ENCODE measurements at regions not wholly inside any gene's neighbourhood (a gene's known extent, or its start where the extent isn't known, plus 50 kb on each side); places are given as distances from the start of the nearest gene placed in this dataset.
A peak's percentile ranks its signal among the peaks of the same experiment; 100 is the strongest.

DNA sequence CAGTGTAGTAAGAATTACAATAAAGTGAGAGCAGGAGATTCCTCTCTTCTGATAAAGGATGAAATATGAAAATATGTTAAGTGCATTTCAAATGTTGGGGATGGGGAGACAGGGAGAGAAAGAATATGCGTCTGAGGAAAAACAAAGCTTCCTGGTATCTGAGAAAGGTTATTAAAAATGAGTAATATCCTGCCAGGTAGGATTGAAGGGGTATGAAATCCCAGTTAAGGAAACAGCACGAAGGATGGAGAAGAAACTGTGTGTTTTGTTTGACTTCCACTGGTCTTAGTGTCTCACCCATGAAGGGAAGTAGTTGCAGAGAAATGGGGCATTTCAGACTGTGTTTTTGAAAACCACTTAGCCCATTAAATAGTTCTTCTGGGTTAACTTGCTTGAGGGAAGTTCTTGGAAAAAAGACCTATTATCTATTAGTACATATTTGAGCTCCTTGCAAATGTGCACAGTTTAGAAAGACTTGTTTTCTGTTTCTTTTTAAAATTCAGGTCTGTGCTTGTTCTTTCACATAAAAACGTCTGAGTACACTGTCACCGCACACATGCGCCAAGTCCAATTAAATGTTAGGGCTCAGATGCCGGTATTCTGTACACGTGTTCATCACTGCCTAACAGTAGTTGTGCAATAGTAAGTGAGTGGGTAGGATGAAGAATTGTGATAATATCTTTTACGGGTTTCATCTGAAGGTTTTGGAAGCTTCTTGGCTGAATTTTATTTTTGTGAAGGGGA lies 196.1 kb upstream of the P2RY1 start:
- Histone ChIP-seq H3K9me3 (ENCODE audit: severe bottlenecking) (no peaks in the 10 kb centered on the region), H3K27ac (ENCODE audit: poor library complexity, severe bottlenecking) (peak overlapping the region; percentile 25), H3K4me3 (ENCODE audit: severe bottlenecking) (no peak overlapping the region), H3K4me1 (ENCODE audit: insufficient read depth, poor library complexity, severe bottlenecking) (peaks cover 10% of the 10 kb centered on the region), H3K36me3 (ENCODE audit: low read depth) (no peaks in the 10 kb centered on the region), H3K27me3 (ENCODE audit: insufficient read depth, poor library complexity, severe bottlenecking) (no peaks in the 10 kb centered on the region)
- TF ChIP-seq, protein P1, sequence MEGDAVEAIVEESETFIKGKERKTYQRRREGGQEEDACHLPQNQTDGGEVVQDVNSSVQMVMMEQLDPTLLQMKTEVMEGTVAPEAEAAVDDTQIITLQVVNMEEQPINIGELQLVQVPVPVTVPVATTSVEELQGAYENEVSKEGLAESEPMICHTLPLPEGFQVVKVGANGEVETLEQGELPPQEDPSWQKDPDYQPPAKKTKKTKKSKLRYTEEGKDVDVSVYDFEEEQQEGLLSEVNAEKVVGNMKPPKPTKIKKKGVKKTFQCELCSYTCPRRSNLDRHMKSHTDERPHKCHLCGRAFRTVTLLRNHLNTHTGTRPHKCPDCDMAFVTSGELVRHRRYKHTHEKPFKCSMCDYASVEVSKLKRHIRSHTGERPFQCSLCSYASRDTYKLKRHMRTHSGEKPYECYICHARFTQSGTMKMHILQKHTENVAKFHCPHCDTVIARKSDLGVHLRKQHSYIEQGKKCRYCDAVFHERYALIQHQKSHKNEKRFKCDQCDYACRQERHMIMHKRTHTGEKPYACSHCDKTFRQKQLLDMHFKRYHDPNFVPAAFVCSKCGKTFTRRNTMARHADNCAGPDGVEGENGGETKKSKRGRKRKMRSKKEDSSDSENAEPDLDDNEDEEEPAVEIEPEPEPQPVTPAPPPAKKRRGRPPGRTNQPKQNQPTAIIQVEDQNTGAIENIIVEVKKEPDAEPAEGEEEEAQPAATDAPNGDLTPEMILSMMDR (IDR thresholded peaks at IDR 0.05; ENCODE audit: poor library complexity, severe bottlenecking), result no peak
- ATAC-seq (ENCODE audit: low read depth) (peak; percentile 70), DNase-seq (ENCODE audit: low spot score) (no peak)

DNA sequence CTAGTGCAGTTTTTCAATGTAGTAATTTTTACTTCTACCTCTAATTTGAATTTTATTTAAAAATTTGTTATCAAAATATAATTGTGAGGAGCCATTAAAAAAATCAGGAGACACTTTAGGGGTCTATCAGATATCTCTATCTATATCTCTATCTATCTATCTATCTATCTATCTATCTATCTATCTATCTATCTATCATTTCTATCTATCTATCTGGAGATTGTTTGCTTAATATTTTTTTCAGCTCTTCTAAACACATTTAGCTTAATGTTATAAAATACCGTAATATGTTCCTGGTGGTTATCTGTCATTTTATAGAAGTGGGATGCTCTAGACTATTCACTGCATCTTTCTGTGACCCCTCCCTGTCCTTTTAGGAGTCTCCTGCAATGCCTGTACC lies 193.7 kb upstream of the P2RY1 start:
- H3K9me3 ChIP-seq (ENCODE audit: severe bottlenecking), result no peaks in the 10 kb centered on the region
- no peak overlapping the region for H3K27ac ChIP-seq (ENCODE audit: poor library complexity, severe bottlenecking)
- TF ChIP-seq, protein P1 (IDR thresholded peaks at IDR 0.05; ENCODE audit: poor library complexity, severe bottlenecking), result no peak
- DNase-seq (ENCODE audit: low spot score), result no peak
- no peak overlapping the region for H3K4me3 ChIP-seq (ENCODE audit: severe bottlenecking)
- H3K27me3 ChIP-seq (ENCODE audit: insufficient read depth, poor library complexity, severe bottlenecking), result no peaks in the 10 kb centered on the region
- peaks cover 10% of the 10 kb centered on the region for H3K4me1 ChIP-seq (ENCODE audit: insufficient read depth, poor library complexity, severe bottlenecking)
- no peak for ATAC-seq (ENCODE audit: low read depth)
- no peaks in the 10 kb centered on the region for H3K36me3 ChIP-seq (ENCODE audit: low read depth)

DNA sequence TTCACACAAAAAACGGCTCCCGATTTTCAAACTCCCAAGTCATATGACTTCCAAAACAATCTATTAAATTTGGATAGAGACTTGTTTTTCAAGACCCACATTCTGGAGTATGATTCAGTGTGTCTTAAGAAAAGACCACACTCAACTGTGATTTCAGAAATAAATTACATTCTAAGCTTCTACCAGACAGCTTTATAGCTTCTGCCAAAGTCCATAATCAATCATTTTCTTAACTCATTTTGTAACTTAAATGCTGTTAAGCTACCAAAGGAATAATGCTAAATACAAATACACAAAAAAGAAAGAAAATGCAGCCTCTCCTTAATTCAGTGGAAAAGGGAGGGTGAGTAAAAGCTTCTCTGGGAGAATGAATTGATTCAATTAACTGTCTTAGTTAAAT lies 192.3 kb upstream of the P2RY1 start:
- peaks cover 10% of the 10 kb centered on the region for H3K4me1 ChIP-seq (ENCODE audit: insufficient read depth, poor library complexity, severe bottlenecking)
- H3K9me3 ChIP-seq (ENCODE audit: severe bottlenecking), result no peaks in the 10 kb centered on the region
- H3K27ac ChIP-seq (ENCODE audit: poor library complexity, severe bottlenecking), result no peak overlapping the region
- H3K27me3 ChIP-seq (ENCODE audit: insufficient read depth, poor library complexity, severe bottlenecking), result no peaks in the 10 kb centered on the region
- DNase-seq (ENCODE audit: low spot score), result no peak
- no peak overlapping the region for H3K4me3 ChIP-seq (ENCODE audit: severe bottlenecking)
- ATAC-seq (ENCODE audit: low read depth), result no peak
- no peaks in the 10 kb centered on the region for H3K36me3 ChIP-seq (ENCODE audit: low read depth)
- TF ChIP-seq, protein P1 (IDR thresholded peaks at IDR 0.05; ENCODE audit: poor library complexity, severe bottlenecking), result no peak

DNA sequence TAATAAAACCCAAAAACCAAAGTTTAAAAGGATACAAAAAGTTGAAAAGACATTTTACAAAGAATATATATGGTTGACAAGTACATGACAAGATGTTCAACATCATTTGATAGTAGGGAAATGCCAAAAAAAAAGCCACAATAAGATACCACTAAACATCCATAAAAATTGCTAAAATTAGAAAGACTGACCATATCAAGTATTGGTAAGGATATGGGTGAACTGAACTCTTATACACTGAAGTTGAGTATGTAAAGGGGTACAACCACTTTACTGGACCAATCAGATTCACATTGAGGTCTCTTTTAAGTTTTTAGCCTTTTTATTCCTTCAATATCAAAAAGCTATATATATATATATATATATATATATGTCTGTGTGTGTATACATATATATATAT lies 190.5 kb upstream of the P2RY1 start:
- TF ChIP-seq, protein P1 (IDR thresholded peaks at IDR 0.05; ENCODE audit: poor library complexity, severe bottlenecking), result no peak
- H3K4me1 ChIP-seq (ENCODE audit: insufficient read depth, poor library complexity, severe bottlenecking), result peaks cover under 1% of the 10 kb centered on the region
- no peak for DNase-seq (ENCODE audit: low spot score)
- no peak for ATAC-seq (ENCODE audit: low read depth)
- no peak overlapping the region for H3K27ac ChIP-seq (ENCODE audit: poor library complexity, severe bottlenecking)
- no peaks in the 10 kb centered on the region for H3K27me3 ChIP-seq (ENCODE audit: insufficient read depth, poor library complexity, severe bottlenecking)
- H3K4me3 ChIP-seq (ENCODE audit: severe bottlenecking), result no peak overlapping the region
- H3K36me3 ChIP-seq (ENCODE audit: low read depth), result no peaks in the 10 kb centered on the region
- no peaks in the 10 kb centered on the region for H3K9me3 ChIP-seq (ENCODE audit: severe bottlenecking)

DNA sequence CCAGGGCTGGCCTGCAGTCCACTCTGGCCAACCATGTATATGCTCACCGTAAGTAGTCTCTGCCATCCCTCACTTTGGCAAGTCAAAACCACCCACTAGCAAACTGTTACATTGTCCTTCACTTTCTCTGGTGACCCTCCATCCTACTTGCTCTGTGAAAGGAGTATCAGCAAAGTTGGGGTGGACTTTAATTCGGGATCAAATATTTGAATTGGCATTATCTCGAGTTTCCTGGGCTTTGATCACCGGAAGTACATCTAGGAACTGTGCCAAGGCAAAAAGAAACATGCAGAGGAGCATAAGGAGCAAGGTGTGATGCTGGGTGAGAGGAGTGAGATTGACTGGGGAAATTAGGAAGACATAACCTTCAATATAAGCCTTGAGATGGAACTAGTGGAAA lies 188.9 kb upstream of the P2RY1 start:
- ATAC-seq (ENCODE audit: low read depth), result no peak
- TF ChIP-seq, protein P1 (IDR thresholded peaks at IDR 0.05; ENCODE audit: poor library complexity, severe bottlenecking), result no peak

More for the DNA sequence above, 188.9 kb upstream of the P2RY1 start:
- no peaks in the 10 kb centered on the region for H3K27me3 ChIP-seq (ENCODE audit: insufficient read depth, poor library complexity, severe bottlenecking)
- DNase-seq (ENCODE audit: low spot score), result no peak
- H3K4me1 ChIP-seq (ENCODE audit: insufficient read depth, poor library complexity, severe bottlenecking), result no peaks in the 10 kb centered on the region
- H3K27ac ChIP-seq (ENCODE audit: poor library complexity, severe bottlenecking), result no peak overlapping the region
- H3K36me3 ChIP-seq (ENCODE audit: low read depth), result no peaks in the 10 kb centered on the region
- no peak overlapping the region for H3K4me3 ChIP-seq (ENCODE audit: severe bottlenecking)
- no peaks in the 10 kb centered on the region for H3K9me3 ChIP-seq (ENCODE audit: severe bottlenecking)
